ENCODE measurements at regions not wholly inside any gene's neighbourhood (a gene's known extent, or its start where the extent isn't known, plus 50 kb on each side); places are given as distances from the start of the nearest gene placed in this dataset.

DNA sequence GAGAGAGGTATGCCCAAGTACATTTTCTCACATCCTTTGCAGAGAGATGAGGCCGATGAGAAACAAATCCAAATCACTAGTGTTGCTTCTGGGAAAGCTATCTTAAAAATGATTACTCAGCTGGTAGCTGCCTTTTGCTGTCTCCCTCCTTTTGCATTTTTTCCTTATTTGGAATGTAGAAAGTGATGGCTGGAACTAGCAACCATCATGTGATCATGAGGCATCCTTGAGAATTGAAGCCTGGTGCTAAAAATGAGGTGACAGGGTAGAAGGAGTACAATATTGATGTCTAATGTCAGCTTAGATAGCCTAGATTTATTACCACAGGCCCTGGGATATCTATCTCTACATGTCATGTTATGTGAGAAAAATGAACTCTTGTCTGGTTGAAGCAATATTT lies 109.3 kb upstream of the TAF11L2 start:
- TF ChIP-seq, protein P1, sequence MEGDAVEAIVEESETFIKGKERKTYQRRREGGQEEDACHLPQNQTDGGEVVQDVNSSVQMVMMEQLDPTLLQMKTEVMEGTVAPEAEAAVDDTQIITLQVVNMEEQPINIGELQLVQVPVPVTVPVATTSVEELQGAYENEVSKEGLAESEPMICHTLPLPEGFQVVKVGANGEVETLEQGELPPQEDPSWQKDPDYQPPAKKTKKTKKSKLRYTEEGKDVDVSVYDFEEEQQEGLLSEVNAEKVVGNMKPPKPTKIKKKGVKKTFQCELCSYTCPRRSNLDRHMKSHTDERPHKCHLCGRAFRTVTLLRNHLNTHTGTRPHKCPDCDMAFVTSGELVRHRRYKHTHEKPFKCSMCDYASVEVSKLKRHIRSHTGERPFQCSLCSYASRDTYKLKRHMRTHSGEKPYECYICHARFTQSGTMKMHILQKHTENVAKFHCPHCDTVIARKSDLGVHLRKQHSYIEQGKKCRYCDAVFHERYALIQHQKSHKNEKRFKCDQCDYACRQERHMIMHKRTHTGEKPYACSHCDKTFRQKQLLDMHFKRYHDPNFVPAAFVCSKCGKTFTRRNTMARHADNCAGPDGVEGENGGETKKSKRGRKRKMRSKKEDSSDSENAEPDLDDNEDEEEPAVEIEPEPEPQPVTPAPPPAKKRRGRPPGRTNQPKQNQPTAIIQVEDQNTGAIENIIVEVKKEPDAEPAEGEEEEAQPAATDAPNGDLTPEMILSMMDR (IDR thresholded peaks at IDR 0.05): no peak
- no peak for TF ChIP-seq SIN3A (IDR thresholded peaks at IDR 0.05; ENCODE audit: borderline replicate concordance, insufficient read depth, low read depth, low read length)
- no peak for TF ChIP-seq TCF7L2 (IDR thresholded peaks at IDR 0.05; ENCODE audit: low read depth, low read length)
- TF ChIP-seq REST (IDR thresholded peaks at IDR 0.05; ENCODE audit: insufficient read depth in 1 of 2, low read depth in 2 of 2, low read length in 1 of 2): no peak
- no peak for TF ChIP-seq POLR2AphosphoS5 (IDR thresholded peaks at IDR 0.05; ENCODE audit: low read depth, low read length)

Measured in Panc1 (cell line).